Right cardiac atrium (tissue), 5 donors: ENCODE measurements at regions not wholly inside any gene's neighbourhood (a gene's known extent, or its start where the extent isn't known, plus 50 kb on each side); places are given as distances from the start of the nearest gene placed in this dataset.
"Not testable (repeated sequence)": the region's sequence is repeated elsewhere in the genome, so short reads cannot be mapped to it uniquely, and the experiment has no call there.

Experiments
- ATAC-seq, 2 donors: fragments of 200-7000 bp; cut with Tn5 transposase; one replicate each; pipeline versions ENCODE4 v1.8.0 to v1.9.1; 2020; ENCODE audit warnings: moderate library complexity in 2 of 2, mild to moderate bottlenecking in 1 of 2
- DNase-seq, 3 donors: peaks; one replicate each; pipeline ENCODE4 v3.0.0-alpha.2; 2020
- H3K27ac ChIP-seq: one replicate; pipeline ENCODE4 v1.5.1; 2013; ENCODE audit warnings: mild to moderate bottlenecking, low read length, control low read depth, moderate library complexity
- H3K27me3 ChIP-seq: one replicate; pipeline ENCODE4 v1.6.1; 2013; ENCODE audit not compliant: control insufficient read depth, insufficient read depth
- H3K4me1 ChIP-seq: one replicate; pipeline ENCODE4 v1.6.1; 2013; ENCODE audit warnings: low read length; ENCODE audit not compliant: control insufficient read depth, insufficient read depth
- H3K4me3 ChIP-seq: one replicate; pipeline ENCODE4 v1.5.1; 2013; ENCODE audit warnings: low read length, control low read depth
- H3K9me3 ChIP-seq: one replicate; pipeline ENCODE4 v1.6.1; 2013; ENCODE audit warnings: low read length; ENCODE audit not compliant: control insufficient read depth
- WGBS: extraction: QIAGEN DNeasy Blood & Tissue Kit; methylation state at CpG from one replicate; pipeline ENCODE4 v1.1.7; 2013; 5-methylcytosine and 5-hydroxymethylcytosine counted together
- intact Hi-C, 4 donors: fragments of 100-400 bp; cut with DNase I; formaldehyde crosslinking; loops; one replicate each; pipeline versions ENCODE4 v1.11.0 to v1.14.0; 2022 to 2023
- donor health status: healthy with polysubstance abuse.
- donor health status: DM: no; HTN: yes; CAD: no.
- donor health status: DM: no; HTN: no; CAD: no.
- donor health status: DM: no; HTN: yes; CAD: no; lungs with severe emphysema.
- donor health status: DM: yes; HTN: yes; CAD: no.

DNA sequence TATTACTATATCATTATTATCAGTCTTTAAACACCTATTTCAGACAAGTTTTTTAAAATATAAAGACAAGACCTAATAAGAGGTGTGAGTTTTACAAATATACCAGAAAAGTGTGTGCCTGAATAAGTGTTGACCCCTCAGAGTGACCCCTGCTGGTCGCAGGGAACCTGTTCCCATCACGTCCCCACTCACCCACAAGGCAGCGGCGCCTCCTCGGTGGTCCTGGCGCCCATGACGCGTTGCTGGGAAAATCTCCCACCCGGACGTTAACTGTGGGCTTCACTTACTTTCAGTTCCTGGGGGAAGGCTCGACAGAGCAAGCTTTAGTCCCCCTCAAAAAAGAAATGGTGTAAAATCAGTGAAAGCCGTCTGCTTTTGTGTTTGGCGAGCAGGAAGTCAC is 93.5 kb downstream of the TMEM18 start:
- 64% methylated on average over 13 of the region's 13 CpGs for WGBS
- H3K27ac ChIP-seq: no peak overlapping the region
- no peak for DNase-seq
- H3K27me3 ChIP-seq: no peaks in the 10 kb centered on the region
- no peak for ATAC-seq
- H3K4me3 ChIP-seq: no peak overlapping the region
- no peaks in the 10 kb centered on the region for H3K4me1 ChIP-seq
- no peaks in the 10 kb centered on the region for H3K9me3 ChIP-seq
- intact Hi-C loops: no loop called here

GRCh38 chr2:582792-583528 is 94.2 kb downstream of the TMEM18 start:
- H3K27me3 ChIP-seq: no peaks in the 10 kb centered on the region
- WGBS: 92% methylated on average over 54 of the region's 54 CpGs
- H3K27ac ChIP-seq: no peak overlapping the region
- no peaks in the 10 kb centered on the region for H3K4me1 ChIP-seq
- no peak overlapping the region for H3K4me3 ChIP-seq
- ATAC-seq (no peak), DNase-seq (no peak)
- H3K9me3 ChIP-seq: no peaks in the 10 kb centered on the region
- intact Hi-C loops: no loop called here

GRCh38 chr2:582289-582688 is 94.9 kb downstream of the TMEM18 start:
- H3K4me3 ChIP-seq, intact Hi-C loops, DNase-seq, H3K4me1 ChIP-seq, H3K27ac ChIP-seq, H3K9me3 ChIP-seq, H3K27me3 ChIP-seq, ATAC-seq: not testable (repeated sequence)
- WGBS: 87% methylated on average over 23 of the region's 23 CpGs

DNA sequence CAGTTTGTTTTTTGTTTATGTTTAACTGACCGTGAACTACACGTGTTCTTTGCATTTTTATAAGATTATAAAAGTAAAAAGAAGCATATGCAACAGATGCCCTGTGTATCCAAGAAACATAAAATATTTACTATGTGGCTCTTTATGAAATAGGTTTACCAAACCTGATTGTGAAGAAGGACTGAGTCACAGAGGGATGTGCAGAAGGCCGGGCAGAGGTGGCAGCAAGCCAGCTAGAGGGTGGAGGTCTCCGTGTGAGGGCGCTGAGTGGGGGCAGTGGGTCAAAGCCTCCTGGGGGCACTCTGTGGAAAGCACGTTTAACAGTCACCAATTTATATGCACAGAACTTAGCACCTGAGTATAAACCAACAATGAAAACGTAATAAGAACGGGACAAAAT is 97.2 kb downstream of the TMEM18 start:
- no peak for DNase-seq
- H3K4me1 ChIP-seq: no peaks in the 10 kb centered on the region
- 74% methylated on average over 8 of the region's 8 CpGs for WGBS
- no peaks in the 10 kb centered on the region for H3K27me3 ChIP-seq
- H3K9me3 ChIP-seq: peaks cover 6% of the 10 kb centered on the region
- intact Hi-C loops: no loop called here
- H3K27ac ChIP-seq: no peak overlapping the region
- no peak for ATAC-seq
- H3K4me3 ChIP-seq: no peak overlapping the region

DNA sequence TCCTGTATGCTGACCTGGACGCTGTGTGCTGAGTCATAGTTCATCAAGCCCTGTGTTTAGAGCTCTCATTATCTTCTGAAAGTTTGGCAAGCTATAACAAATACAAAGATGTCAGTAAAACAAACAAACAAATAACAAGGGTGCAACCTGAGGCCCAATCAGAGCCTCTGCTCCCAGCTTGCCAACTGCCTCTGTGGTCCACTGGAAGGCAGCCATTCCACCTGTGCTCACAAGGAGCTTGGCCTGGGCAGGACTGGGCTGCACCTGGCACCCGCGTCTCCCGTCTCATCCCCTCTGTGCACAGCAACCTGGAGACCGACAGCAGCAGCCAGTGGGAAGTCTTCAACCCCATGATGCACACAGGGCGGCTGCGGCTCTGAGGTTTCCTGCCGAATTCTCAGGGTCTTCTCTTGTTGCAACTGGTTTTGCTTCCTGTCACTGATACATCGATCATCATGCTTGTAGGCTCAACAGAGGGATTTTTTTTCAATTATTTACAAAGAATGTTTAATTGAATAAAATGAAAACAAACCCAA is 97.8 kb downstream of the TMEM18 start:
- Histone ChIP-seq H3K4me3 (no peak overlapping the region), H3K27ac (no peak overlapping the region), H3K27me3 (no peaks in the 10 kb centered on the region), H3K9me3 (peaks cover 6% of the 10 kb centered on the region), H3K4me1 (no peaks in the 10 kb centered on the region)
- 85% methylated on average over 9 of the region's 9 CpGs for WGBS
- intact Hi-C loops: no loop called here
- ATAC-seq: no peak
- DNase-seq: no peak

GRCh38 chr2:576292-576691 is 100.9 kb downstream of the TMEM18 start:
- Histone ChIP-seq H3K9me3 (peaks cover 6% of the 10 kb centered on the region), H3K4me3 (no peak overlapping the region), H3K4me1 (no peaks in the 10 kb centered on the region), H3K27ac (no peak overlapping the region), H3K27me3 (no peaks in the 10 kb centered on the region)
- intact Hi-C loops: no loop called here
- no peak for DNase-seq
- no peak for ATAC-seq

- Histone ChIP-seq H3K9me3 (peaks cover 6% of the 10 kb centered on the region), H3K27me3 (no peaks in the 10 kb centered on the region), H3K4me1 (no peaks in the 10 kb centered on the region), H3K27ac (no peak overlapping the region), H3K4me3 (no peak overlapping the region)
- ATAC-seq (no peak), DNase-seq (no peak)
- intact Hi-C loops: no loop called here
- WGBS: 60% methylated on average over 1 of the region's 1 CpG
Observed at GRCh38 chr2:575727-576236, 101.4 kb downstream of the TMEM18 start.

DNA sequence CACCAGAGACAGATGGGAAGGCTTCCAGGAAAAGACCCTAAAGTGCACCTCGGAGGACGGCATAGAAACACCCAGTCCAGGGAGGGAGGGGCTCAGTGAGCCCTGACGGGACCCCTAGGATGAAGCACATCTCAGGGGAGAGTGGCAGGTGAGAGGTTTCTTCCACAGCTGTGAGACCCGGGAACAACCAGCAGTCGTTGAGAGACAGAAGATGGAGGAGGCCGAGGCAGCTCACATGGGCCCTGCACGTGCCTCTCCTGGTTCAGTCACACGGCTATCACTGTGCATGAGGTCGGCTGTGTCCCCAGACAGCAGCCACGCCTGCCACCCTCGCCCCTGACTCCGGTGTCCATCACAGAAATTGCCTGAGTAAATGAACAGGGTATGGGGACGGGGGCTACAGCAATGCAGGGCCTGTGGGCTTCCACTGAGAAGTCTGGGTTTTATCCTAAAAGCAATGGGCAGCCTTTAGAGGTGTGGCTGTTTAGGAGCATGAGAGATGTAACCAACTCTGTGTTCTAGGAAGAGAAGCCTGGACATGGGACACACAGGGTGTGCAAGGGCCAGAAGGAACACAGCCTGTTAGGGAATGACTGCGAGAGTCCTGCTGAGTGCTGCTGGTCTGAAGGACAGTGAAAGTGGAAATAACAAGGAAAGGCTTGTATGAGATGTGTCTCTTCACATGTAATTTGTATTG is 102.0 kb downstream of the TMEM18 start:
- no peak for DNase-seq
- ATAC-seq: no peak
- WGBS: 79% methylated on average over 14 of the region's 14 CpGs
- Histone ChIP-seq H3K4me3 (no peak overlapping the region), H3K4me1 (no peaks in the 10 kb centered on the region), H3K27ac (no peak overlapping the region), H3K27me3 (no peaks in the 10 kb centered on the region), H3K9me3 (peaks cover 6% of the 10 kb centered on the region)
- intact Hi-C loops: no loop called here

- no peak for DNase-seq
- no peak overlapping the region for H3K4me3 ChIP-seq
- H3K27ac ChIP-seq: no peak overlapping the region
- no peaks in the 10 kb centered on the region for H3K27me3 ChIP-seq
- peaks cover 6% of the 10 kb centered on the region for H3K9me3 ChIP-seq
- no peak for ATAC-seq
- no peaks in the 10 kb centered on the region for H3K4me1 ChIP-seq
- WGBS: 51% methylated on average over 6 of the region's 6 CpGs
- intact Hi-C loops: no loop called here
Observed at GRCh38 chr2:573805-574392, 103.3 kb downstream of the TMEM18 start.

- ATAC-seq (no peak), DNase-seq (peak in 1 of 3 donors; percentile 50)
- Histone ChIP-seq H3K9me3 (peaks cover 6% of the 10 kb centered on the region), H3K4me3 (no peak overlapping the region), H3K27me3 (no peaks in the 10 kb centered on the region), H3K4me1 (no peaks in the 10 kb centered on the region), H3K27ac (no peak overlapping the region)
- 76% methylated on average over 9 of the region's 9 CpGs for WGBS
- intact Hi-C loops: no loop called here
Observed at GRCh38 chr2:573025-573424, 104.2 kb downstream of the TMEM18 start.

DNA sequence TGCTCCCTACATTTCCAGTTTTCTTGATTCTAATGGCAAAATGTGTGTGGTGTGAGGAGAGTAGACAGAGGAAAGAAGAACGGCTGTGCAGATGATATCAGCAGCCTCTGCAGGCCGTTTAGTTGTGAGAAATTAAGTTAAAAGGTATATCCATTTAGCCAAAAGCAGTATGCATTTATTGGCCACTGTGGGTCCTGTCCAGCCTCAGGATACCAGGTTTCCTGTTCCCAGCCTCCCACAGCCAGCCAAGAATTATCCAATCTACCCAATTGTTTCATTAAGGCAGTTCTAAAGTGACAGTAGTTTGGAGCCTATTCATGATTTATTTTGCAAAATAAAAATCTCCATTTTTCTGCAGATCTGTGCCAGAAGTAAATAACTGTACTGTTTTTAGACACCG is 107.5 kb downstream of the TMEM18 start:
- 66% methylated on average over 3 of the region's 3 CpGs for WGBS
- ATAC-seq: no peak

More for the DNA sequence above, 107.5 kb downstream of the TMEM18 start:
- Histone ChIP-seq H3K9me3 (no peaks in the 10 kb centered on the region), H3K27ac (no peak overlapping the region), H3K27me3 (no peaks in the 10 kb centered on the region), H3K4me1 (no peaks in the 10 kb centered on the region), H3K4me3 (no peak overlapping the region)
- intact Hi-C loops: no loop called here
- no peak for DNase-seq
